GM12865 (cell line): ENCODE measurements at regions not wholly inside any gene's neighbourhood (a gene's known extent, or its start where the extent isn't known, plus 50 kb on each side); places are given as distances from the start of the nearest gene placed in this dataset.

Source experiments
- DNase-seq: peaks from one replicate; pipeline ENCODE4 v3.0.0; 2010; ENCODE audit warnings: low read depth
- H3K4me3 ChIP-seq: 2 replicates; pipeline ENCODE4 v1.5.1; 2011; ENCODE audit warnings: mild to moderate bottlenecking, low read depth, low read length, control low read depth
- TF ChIP-seq, protein P1 (sequence below): IDR thresholded peaks from 2 replicates; pipeline ENCODE4 v1.5.1; 2011; ENCODE audit warnings: low read length, control low read depth, low read depth, inconsistent platforms; ENCODE audit not compliant: insufficient read depth; ENCODE audit errors: missing control alignments

DNA sequence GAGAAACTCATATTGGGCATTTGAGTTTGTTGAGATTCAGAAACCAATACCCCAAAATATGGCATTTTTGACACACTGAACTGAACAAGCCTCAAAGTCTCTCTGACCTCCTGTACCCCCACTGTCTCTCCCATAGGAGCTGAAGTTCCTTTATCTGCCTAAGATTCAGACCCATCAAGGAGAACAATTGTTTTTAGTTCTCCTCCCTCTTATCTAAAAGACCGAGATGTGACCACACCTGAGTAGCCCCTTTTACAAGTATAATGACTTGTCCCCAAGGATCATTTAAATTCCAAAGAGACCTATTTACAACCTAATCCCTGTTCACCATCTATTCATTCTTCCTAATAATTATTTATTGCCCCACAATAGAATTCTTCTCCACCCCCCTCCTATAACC, 122.1 kb upstream of the PLAAT1 start:
- H3K4me3 ChIP-seq: no peak overlapping the region
- DNase-seq: no peak
- TF ChIP-seq, protein P1, sequence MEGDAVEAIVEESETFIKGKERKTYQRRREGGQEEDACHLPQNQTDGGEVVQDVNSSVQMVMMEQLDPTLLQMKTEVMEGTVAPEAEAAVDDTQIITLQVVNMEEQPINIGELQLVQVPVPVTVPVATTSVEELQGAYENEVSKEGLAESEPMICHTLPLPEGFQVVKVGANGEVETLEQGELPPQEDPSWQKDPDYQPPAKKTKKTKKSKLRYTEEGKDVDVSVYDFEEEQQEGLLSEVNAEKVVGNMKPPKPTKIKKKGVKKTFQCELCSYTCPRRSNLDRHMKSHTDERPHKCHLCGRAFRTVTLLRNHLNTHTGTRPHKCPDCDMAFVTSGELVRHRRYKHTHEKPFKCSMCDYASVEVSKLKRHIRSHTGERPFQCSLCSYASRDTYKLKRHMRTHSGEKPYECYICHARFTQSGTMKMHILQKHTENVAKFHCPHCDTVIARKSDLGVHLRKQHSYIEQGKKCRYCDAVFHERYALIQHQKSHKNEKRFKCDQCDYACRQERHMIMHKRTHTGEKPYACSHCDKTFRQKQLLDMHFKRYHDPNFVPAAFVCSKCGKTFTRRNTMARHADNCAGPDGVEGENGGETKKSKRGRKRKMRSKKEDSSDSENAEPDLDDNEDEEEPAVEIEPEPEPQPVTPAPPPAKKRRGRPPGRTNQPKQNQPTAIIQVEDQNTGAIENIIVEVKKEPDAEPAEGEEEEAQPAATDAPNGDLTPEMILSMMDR: no peak

DNA sequence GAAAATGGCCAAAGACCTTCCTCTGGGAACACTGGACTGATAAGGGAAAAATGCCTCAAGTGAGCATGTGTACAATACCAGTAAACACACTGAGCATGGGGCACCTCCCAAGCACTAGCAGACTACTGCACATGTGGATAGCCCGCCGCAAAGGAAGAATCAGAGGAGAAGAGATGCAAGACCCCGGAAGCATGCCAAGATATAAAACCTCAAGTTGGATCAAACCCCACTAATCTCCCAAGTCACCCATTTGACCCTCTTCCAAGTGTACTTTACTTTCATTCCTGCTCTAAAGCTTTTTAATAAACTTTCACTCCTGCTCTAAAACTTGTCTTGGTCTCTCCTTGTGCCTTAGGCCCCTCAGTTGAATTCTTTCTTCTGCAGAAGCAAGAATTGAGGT, 121.1 kb upstream of the PLAAT1 start:
- H3K4me3 ChIP-seq: no peak overlapping the region
- TF ChIP-seq, protein P1: no peak
- no peak for DNase-seq

DNA sequence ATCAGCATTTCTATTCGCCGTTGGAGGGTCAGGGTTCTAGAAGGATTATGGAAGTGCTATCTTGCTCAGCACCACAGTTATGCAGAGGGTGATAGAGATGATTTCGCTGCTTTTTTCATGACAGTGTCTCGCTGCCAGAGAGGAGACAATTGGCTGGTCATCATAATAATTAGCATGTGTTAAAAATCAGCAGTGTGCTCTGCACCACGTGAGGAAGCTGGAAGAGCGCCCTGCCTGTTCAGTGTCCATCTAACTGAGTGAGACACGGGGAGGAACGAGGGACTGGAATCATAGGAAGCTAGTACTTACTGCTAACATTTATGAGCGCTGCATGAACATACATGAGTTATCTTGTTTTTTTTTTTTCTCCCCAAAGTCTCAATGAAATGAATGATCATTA, 116.2 kb upstream of the PLAAT1 start:
- DNase-seq: no peak
- TF ChIP-seq, protein P1: no peak
- H3K4me3 ChIP-seq: no peak overlapping the region

DNA sequence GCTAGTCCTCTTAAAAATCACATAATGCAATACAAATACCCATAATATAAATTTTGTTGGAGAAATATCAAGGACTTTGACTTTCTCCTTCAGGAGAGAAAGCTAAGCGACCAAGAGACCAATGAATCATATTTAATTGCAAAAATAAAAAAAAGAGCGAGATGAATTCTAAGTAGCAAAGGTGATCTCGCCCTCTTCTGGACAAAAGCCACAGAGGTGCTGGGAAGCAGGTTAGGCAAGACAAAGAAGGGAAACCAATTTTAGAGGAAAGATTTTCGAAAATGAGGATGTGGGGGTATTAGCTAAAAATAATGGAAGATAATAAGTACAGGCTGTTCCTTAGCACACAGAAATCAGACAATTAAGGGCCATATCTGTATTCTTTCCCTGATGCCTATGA, 111.4 kb upstream of the PLAAT1 start:
- no peak overlapping the region for H3K4me3 ChIP-seq
- TF ChIP-seq, protein P1: no peak
- DNase-seq: no peak

DNA sequence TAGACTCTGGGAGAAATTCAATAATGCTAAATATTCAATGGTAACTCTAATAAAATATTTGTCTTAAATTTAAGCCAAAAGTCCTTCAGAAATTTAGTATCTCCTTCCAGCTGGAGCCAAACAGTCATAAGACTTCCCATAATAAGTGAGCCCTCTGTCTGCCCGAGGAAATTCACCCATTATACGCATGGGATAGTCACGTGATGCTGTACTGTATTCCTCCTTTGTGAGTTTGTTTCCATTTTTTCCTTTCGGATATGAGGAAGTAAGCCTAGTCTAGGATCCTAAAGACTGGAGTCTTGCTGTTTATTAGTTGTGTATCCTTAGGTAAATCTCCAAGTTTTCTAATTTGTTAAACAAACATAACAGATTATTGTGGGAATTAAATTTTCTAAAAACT, 110.4 kb upstream of the PLAAT1 start:
- no peak for DNase-seq
- H3K4me3 ChIP-seq: no peak overlapping the region
- TF ChIP-seq, protein P1: no peak

DNA sequence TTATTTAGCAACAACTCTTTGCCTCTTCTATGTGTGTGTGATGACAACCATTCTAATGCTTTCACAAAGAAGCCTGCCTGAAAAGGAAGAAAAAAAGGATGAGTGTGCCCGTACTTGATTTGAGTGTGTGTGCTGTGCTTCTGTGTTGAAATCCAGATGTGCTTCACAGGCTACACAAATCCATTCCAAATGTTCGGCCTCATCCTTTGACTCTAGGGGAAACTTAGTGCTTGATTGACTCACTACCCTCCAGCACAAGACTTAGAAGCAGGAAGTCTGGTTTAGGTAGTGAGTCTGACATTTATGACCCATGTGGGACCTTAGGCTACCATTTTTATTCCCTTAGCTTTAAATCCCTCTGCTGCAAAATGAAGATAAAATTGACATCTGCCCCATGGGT, 108.8 kb upstream of the PLAAT1 start:
- DNase-seq: no peak
- no peak overlapping the region for H3K4me3 ChIP-seq
- TF ChIP-seq, protein P1: no peak

DNA sequence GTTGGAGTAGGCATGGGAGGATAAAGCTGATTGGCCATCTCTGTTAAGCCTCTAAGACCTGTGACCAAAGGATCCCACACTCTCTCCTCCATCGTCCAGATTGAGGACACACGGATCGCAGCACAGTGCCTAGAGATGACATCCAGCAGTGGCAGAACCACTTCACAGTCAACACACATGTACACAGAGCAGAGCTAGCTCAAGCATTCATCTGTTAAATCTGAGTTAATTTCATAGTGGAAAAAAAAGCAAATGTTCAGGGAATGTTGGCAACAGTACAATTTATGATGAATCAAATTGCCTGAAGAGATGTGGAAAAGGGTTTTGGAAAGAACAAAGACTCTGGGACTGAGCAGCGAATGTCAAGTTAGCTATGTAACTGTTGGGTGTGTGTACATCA, 108.1 kb upstream of the PLAAT1 start:
- TF ChIP-seq, protein P1: no peak
- no peak for DNase-seq
- no peak overlapping the region for H3K4me3 ChIP-seq
